Naive B cell (primary cell): ENCODE measurements at regions not wholly inside any gene's neighbourhood (a gene's known extent, or its start where the extent isn't known, plus 50 kb on each side); places are given as distances from the start of the nearest gene placed in this dataset.

ENCODE experiments used
- ATAC-seq, 2 donors: fragments of 150-1000 bp; cut with Tn5 transposase; 2 replicates each; pipeline ENCODE4 v1.10.0; 2021; ENCODE audit warnings: low read depth in 2 of 2, mild to moderate bottlenecking in 2 of 2, moderate library complexity in 2 of 2
- DNase-seq: peaks from one replicate; pipeline ENCODE4 v3.0.0; 2022
- H3K27ac Mint-ChIP-seq, 6 donors: one replicate each; pipeline ENCODE4 v1.8.0; 2020 to 2022; ENCODE audit warnings: mild to moderate bottlenecking in 6 of 6, mixed read lengths in 6 of 6, moderate library complexity in 5 of 6, inconsistent platforms in 2 of 6
- H3K27me3 Mint-ChIP-seq, 3 donors: one replicate each; pipeline ENCODE4 v1.8.0; 2021 to 2022; ENCODE audit warnings: mixed read lengths in 3 of 3, mild to moderate bottlenecking in 1 of 3
- H3K36me3 Mint-ChIP-seq, 2 donors: one replicate each; pipeline ENCODE4 v1.8.0; 2020 to 2022; ENCODE audit warnings: mixed read lengths in 2 of 2, inconsistent platforms in 1 of 2, mild to moderate bottlenecking in 1 of 2
- H3K4me1 Mint-ChIP-seq, 3 donors: one replicate each; pipeline ENCODE4 v1.8.0; 2020 to 2022; ENCODE audit warnings: mixed read lengths in 3 of 3, inconsistent platforms in 1 of 3, mild to moderate bottlenecking in 1 of 3, moderate library complexity in 1 of 3
- H3K4me3 Mint-ChIP-seq, 8 donors: one replicate each; pipeline ENCODE4 v1.8.0; 2020 to 2022; ENCODE audit warnings: mild to moderate bottlenecking in 8 of 8, mixed read lengths in 8 of 8, moderate library complexity in 8 of 8, inconsistent platforms in 2 of 8
- H3K9me3 Mint-ChIP-seq, 7 donors: one replicate each; pipeline ENCODE4 v1.8.0; 2020 to 2022; ENCODE audit warnings: mixed read lengths in 7 of 7, mild to moderate bottlenecking in 5 of 7, inconsistent platforms in 2 of 7, moderate library complexity in 1 of 7

- Mint-ChIP-seq H3K27ac (no peak overlapping the region), H3K4me1 (no peaks in the 10 kb centered on the region), H3K27me3 (no peaks in the 10 kb centered on the region), H3K9me3 (peaks cover 0 to 14% (median 2%) of the 10 kb centered on the region in 7 donors), H3K36me3 (no peaks in the 10 kb centered on the region), H3K4me3 (no peak overlapping the region)
- ATAC-seq (no peak), DNase-seq (no peak)
Observed at GRCh38 chr4:17063888-17064287, 165.4 kb upstream of the LDB2 start.

DNA sequence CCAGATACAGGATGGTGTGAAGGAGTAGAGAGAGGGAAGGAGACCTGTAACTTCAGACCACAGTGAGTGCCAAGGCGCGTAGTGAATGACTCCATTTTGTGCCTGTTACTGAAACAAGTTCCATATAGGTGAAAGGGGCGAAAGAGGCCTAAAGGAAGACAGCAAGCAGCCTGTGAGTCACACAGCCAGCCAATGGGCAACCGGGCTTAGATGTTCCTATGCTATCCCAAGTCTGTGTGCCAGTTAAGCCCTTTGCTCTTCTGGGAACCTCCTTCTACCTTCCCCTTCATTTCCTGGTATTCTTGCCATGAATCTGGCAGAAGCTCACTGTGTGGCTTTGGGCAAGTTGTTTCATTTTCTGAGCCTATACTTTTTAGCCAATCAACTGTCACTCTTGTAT lies 161.8 kb upstream of the LDB2 start:
- H3K4me1 Mint-ChIP-seq: no peaks in the 10 kb centered on the region
- H3K27me3 Mint-ChIP-seq: no peaks in the 10 kb centered on the region
- H3K4me3 Mint-ChIP-seq: no peak overlapping the region
- DNase-seq: no peak
- peaks cover 0 to 10% (median 2%) of the 10 kb centered on the region in 7 donors for H3K9me3 Mint-ChIP-seq
- ATAC-seq: no peak
- no peaks in the 10 kb centered on the region for H3K36me3 Mint-ChIP-seq
- no peak overlapping the region for H3K27ac Mint-ChIP-seq

GRCh38 chr4:17058916-17059741 lies 160.7 kb upstream of the LDB2 start:
- ATAC-seq: no peak
- H3K4me3 Mint-ChIP-seq: no peak overlapping the region
- no peaks in the 10 kb centered on the region for H3K27me3 Mint-ChIP-seq
- H3K36me3 Mint-ChIP-seq: no peaks in the 10 kb centered on the region
- H3K9me3 Mint-ChIP-seq: peaks cover 0 to 19% (median 4%) of the 10 kb centered on the region in 7 donors
- no peaks in the 10 kb centered on the region for H3K4me1 Mint-ChIP-seq
- no peak overlapping the region for H3K27ac Mint-ChIP-seq
- DNase-seq: no peak

GRCh38 chr4:17058536-17058915 lies 160.1 kb upstream of the LDB2 start:
- H3K9me3 Mint-ChIP-seq: peaks cover 0 to 19% (median 4%) of the 10 kb centered on the region in 7 donors
- no peak for DNase-seq
- no peaks in the 10 kb centered on the region for H3K36me3 Mint-ChIP-seq
- no peak overlapping the region for H3K4me3 Mint-ChIP-seq
- ATAC-seq: no peak
- no peaks in the 10 kb centered on the region for H3K27me3 Mint-ChIP-seq
- H3K27ac Mint-ChIP-seq: no peak overlapping the region
- H3K4me1 Mint-ChIP-seq: no peaks in the 10 kb centered on the region

GRCh38 chr4:17057035-17057434 lies 158.6 kb upstream of the LDB2 start:
- Mint-ChIP-seq H3K4me1 (no peaks in the 10 kb centered on the region), H3K4me3 (no peak overlapping the region), H3K9me3 (peaks cover 0 to 28% (median 3%) of the 10 kb centered on the region in 7 donors), H3K27me3 (no peaks in the 10 kb centered on the region), H3K27ac (no peak overlapping the region), H3K36me3 (no peaks in the 10 kb centered on the region)
- ATAC-seq (no peak), DNase-seq (no peak)

- ATAC-seq: no peak
- no peaks in the 10 kb centered on the region for H3K27me3 Mint-ChIP-seq
- no peaks in the 10 kb centered on the region for H3K4me1 Mint-ChIP-seq
- peaks cover 0 to 28% (median 4%) of the 10 kb centered on the region in 7 donors for H3K9me3 Mint-ChIP-seq
- H3K4me3 Mint-ChIP-seq: no peak overlapping the region
- no peak for DNase-seq
- no peak overlapping the region for H3K27ac Mint-ChIP-seq
- no peaks in the 10 kb centered on the region for H3K36me3 Mint-ChIP-seq
Observed at GRCh38 chr4:17055788-17056187, 157.3 kb upstream of the LDB2 start.

- H3K27me3 Mint-ChIP-seq: no peaks in the 10 kb centered on the region
- no peak overlapping the region for H3K27ac Mint-ChIP-seq
- no peaks in the 10 kb centered on the region for H3K36me3 Mint-ChIP-seq
- H3K9me3 Mint-ChIP-seq: peaks cover 1 to 27% (median 4%) of the 10 kb centered on the region in 7 donors
- DNase-seq: no peak
- no peak overlapping the region for H3K4me3 Mint-ChIP-seq
- ATAC-seq: no peak
- no peaks in the 10 kb centered on the region for H3K4me1 Mint-ChIP-seq
Observed at GRCh38 chr4:17045866-17046265, 147.4 kb upstream of the LDB2 start.

GRCh38 chr4:17038510-17039176 lies 140.2 kb upstream of the LDB2 start:
- Mint-ChIP-seq H3K27me3 (no peaks in the 10 kb centered on the region), H3K4me1 (no peaks in the 10 kb centered on the region), H3K9me3 (peaks cover 0 to 10% (median 3%) of the 10 kb centered on the region in 7 donors), H3K4me3 (no peak overlapping the region), H3K36me3 (no peaks in the 10 kb centered on the region), H3K27ac (no peak overlapping the region)
- no peak for DNase-seq
- ATAC-seq: no peak

- ATAC-seq (no peak), DNase-seq (no peak)
- H3K36me3 Mint-ChIP-seq: no peaks in the 10 kb centered on the region
- H3K27ac Mint-ChIP-seq: no peak overlapping the region
- no peaks in the 10 kb centered on the region for H3K4me1 Mint-ChIP-seq
- no peak overlapping the region for H3K4me3 Mint-ChIP-seq
- H3K9me3 Mint-ChIP-seq: peaks cover 0 to 11% (median 3%) of the 10 kb centered on the region in 7 donors
- no peaks in the 10 kb centered on the region for H3K27me3 Mint-ChIP-seq
Observed at GRCh38 chr4:17033768-17034181, 135.3 kb upstream of the LDB2 start.

DNA sequence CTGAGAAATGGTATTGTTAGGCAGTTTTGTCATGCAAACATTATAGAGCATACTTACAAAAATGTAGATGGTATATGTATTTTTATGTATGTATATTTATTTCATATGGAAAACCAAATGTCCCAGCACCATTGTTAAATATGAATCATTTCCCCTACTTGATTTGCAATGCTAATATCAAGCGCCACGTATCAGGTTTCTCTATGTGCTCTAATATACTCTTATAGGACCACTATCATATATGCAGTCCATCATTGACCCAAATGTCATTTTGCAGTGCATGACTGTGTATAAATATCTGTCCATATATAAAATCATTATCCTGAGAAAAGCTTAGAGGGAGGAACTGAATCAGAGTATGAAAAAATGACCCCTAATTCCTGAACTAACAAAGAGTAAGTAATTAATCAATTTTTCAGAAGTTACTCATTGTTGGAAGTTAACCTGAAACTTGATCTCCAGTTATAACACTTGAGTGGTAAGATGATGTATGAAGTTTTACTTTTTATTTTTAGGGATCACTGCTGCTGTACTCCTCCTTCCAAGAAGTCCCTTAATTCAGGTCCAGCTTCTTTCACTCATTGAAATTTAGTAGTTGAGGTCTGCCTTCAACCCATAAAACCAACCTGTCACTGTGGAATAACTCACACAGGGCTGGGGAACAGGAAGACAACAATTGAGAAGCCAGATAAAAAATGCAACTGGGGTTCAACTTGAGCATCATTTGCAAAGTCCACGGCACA lies 134.8 kb upstream of the LDB2 start:
- Mint-ChIP-seq H3K4me3 (no peak overlapping the region), H3K27me3 (no peaks in the 10 kb centered on the region), H3K9me3 (peaks cover 0 to 11% (median 2%) of the 10 kb centered on the region in 7 donors), H3K36me3 (no peaks in the 10 kb centered on the region), H3K4me1 (no peaks in the 10 kb centered on the region), H3K27ac (no peak overlapping the region)
- DNase-seq (no peak), ATAC-seq (no peak)

DNA sequence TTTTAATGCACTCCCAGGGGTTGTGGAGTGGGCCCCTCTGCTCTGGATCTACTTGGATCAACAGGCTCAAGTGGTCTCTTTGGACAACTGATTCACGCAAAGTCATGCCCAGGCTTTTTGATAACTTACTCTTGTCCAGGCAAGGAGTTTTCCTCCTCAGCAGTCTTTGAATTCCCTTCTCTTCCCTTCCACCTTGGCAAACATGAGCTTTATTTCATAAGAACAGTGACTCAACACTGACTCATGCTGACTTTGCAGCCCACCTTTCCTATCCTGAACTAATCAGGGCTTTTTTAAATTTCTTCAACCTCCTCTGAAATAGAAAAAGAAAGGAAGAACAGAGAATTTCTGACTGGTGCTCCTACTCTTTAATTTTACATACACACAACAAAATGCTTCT lies 132.1 kb upstream of the LDB2 start:
- Mint-ChIP-seq H3K4me1 (no peaks in the 10 kb centered on the region), H3K27ac (no peak overlapping the region), H3K36me3 (no peaks in the 10 kb centered on the region), H3K27me3 (peaks cover 0 to 5% (median 0%) of the 10 kb centered on the region in 3 donors), H3K9me3 (peaks cover 0 to 17% (median 2%) of the 10 kb centered on the region in 7 donors), H3K4me3 (no peak overlapping the region)
- ATAC-seq: no peak
- DNase-seq: no peak

DNA sequence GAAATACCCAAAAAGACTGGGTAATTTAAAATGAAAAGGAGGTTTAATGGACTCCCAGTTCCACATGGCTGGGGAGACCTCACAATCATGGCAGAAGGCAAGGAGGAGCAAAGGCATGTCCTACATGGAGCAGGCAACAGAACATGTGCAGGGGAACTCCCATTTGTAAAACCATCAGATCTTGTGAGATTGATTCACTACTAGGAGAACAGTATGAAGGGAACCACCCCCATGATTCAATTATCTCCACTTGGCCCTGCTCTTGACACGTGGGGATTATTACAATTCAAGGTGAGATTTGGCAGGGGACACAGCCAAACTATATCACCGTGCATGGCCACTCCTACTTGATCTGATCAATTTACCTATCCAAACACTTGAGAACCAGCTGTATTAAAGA lies 131.5 kb upstream of the LDB2 start:
- Mint-ChIP-seq H3K4me3 (no peak overlapping the region), H3K27me3 (peaks cover 0 to 5% (median 0%) of the 10 kb centered on the region in 3 donors), H3K9me3 (peaks cover 0 to 17% (median 2%) of the 10 kb centered on the region in 7 donors), H3K27ac (no peak overlapping the region), H3K4me1 (no peaks in the 10 kb centered on the region), H3K36me3 (no peaks in the 10 kb centered on the region)
- no peak for DNase-seq
- ATAC-seq: no peak

GRCh38 chr4:17029432-17029831 lies 131.0 kb upstream of the LDB2 start:
- no peak for DNase-seq
- ATAC-seq: no peak
- peaks cover 0 to 17% (median 2%) of the 10 kb centered on the region in 7 donors for H3K9me3 Mint-ChIP-seq
- H3K4me3 Mint-ChIP-seq: no peak overlapping the region
- H3K27me3 Mint-ChIP-seq: peaks cover 0 to 5% (median 0%) of the 10 kb centered on the region in 3 donors
- no peaks in the 10 kb centered on the region for H3K36me3 Mint-ChIP-seq
- no peak overlapping the region for H3K27ac Mint-ChIP-seq
- H3K4me1 Mint-ChIP-seq: no peaks in the 10 kb centered on the region
